HG03521 (cell line): ENCODE measurements at regions not wholly inside any gene's neighbourhood (a gene's known extent, or its start where the extent isn't known, plus 50 kb on each side); places are given as distances from the start of the nearest gene placed in this dataset.

Source experiments
- ATAC-seq: cut with Tn5 transposase; IDR thresholded peaks from one replicate; pipeline ENCODE4 v1.9.1; 2021; ENCODE audit warnings: mild to moderate bottlenecking, moderate library complexity; ENCODE audit not compliant: unreplicated experiment

DNA sequence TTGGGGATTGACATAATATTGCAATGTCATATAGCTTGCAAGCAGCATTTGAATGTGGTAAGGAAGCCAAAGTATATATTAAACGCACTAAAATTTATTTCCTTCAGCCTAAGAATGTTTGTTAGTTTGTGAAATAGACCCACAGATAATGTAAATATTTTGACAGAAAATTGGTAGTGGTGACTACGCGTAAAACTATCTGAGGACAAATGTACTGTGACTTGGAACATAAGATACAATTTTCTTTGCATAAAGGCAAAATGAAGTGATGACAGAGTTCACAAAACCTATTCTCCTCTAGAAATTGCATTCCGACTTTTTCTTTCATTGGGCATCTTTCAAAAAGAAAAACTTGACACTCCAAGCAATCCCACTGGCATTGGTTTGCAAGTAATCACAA lies 411.1 kb upstream of the LRATD1 start:
- no peak for ATAC-seq

DNA sequence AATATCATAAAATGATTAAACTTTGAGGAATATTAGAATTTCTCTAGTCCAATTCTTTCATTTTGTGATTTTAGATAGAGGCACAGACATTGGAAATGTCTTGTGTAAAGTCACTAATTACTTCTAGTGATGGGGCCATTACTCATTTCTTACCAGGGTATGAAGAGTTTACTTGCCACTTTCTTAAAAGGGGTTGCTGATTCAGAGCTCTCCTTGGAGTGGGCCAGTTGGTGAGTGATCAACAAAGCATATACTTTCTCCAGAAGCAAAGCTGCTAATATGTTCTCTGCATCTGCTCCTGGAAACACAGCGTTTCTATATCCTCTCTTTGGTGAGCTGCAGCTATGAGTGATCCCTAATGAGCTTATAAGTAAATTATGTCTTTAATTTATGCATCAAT lies 408.9 kb upstream of the LRATD1 start:
- ATAC-seq = no peak

DNA sequence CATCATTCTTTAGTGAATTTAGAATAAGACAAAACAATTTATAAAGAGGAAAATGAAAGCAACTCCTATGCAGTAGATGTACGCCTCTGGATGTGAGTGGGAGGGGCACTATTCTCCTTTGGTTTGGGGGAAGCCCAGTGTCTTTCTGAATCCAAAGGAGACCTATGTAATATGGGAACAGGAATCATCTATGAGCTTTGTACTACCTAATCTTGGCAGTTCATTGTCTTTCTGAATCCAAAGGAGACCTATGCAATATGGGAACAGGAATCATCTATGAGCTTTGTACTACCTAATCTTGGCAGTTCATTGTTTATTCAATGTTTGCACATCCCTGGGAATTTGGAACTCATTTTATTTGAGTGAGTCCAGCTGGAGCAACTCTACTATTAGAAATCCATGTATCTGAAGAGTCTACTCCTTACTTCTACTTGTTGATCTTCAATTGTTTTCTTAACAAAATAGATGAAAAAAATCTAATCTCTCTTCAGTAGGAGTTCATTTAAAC lies 401.1 kb upstream of the LRATD1 start:
- ATAC-seq = no peak

DNA sequence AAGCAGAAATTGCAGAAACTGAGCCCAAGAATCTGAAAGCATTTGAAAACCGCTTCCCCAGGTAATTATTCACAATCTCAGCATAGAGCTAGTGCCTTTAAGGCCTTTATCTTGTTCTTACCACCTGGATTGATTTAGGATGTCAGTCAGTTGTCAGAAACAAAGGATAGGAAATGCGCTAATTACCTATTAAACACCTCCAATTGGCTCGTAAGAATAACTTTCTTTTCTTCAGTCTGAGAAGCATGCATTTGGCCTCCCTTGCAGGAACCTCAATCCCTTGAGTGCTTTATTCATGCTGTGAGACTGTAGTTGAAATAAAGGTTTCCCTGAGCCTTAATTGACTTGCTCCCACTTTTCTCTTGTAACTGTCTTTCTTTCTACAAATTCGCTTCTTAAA lies 400.3 kb upstream of the LRATD1 start:
- ATAC-seq = no peak

DNA sequence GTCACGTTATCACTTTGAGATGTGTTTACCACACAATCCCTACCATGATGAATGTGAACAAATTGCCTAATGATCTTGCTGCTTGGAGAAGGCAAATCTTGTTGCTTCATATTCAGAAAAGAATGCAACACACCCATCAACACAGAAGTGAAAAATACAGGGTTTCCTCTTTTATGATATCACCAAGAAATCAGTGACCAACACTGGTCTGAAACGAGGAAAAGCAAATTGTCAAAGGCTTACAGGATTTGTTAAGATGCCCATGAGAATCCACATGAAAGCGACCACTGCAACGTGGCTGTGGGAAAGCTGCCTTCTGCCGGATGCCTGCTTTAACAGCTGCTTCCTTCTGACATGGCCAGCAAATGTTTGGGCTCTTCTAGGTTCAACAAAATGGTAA lies 397.6 kb upstream of the LRATD1 start:
- no peak for ATAC-seq

DNA sequence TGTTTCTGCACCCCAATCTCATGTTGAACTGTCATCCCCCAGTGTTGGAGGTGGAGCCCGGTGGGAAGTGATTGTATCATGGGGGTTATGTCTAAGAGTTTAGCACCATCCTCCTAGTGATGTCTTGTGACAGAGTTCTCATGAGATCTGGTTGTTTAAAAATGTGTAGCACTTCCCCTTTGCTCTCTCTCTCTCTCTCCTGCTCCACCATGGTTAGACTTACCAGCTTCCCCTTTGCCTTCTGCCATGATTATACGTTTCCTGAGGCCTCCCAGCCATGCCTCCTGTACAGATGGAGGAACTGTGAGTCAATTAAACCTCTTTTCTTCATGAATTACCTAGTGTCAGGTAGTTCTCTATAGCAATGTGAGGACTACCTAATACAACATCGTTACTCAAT lies 396.9 kb upstream of the LRATD1 start:
- ATAC-seq = no peak

DNA sequence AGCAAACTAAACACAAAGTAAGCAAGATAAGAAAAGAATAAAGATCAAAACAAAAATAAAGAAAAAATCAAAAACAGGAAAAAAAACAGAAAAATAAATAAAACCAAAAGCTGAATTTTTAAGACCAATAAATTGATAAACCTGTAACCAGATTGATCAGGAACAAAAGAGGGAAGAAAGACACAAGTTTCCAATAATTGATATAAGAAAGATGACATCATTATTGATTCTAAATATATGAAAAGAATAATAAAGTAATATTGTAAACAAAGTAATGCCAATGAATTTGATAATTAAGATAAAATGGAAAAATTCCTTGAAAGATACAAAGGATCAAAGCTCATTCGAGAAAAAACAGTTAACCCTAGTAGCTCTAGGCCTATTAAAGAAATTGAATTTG lies 394.6 kb upstream of the LRATD1 start:
- ATAC-seq = no peak

DNA sequence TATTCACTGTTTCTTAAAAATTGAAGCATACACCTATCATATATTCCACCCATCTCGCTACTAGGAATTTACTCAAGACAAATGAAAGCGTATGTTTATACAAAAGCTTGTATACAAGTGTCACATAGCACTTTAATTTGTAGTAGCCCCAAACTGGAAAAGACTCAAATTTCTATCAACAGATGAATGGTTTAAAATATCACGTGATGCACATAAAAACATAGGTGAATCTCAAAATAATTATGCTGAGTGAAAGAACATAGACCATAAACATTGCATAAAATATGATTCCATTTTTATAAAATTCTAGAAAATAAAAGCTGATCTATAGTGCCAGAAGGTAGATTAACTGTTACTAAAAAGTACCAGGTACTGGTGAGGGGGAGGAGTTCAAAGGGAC lies 392.9 kb upstream of the LRATD1 start:
- ATAC-seq = no peak

DNA sequence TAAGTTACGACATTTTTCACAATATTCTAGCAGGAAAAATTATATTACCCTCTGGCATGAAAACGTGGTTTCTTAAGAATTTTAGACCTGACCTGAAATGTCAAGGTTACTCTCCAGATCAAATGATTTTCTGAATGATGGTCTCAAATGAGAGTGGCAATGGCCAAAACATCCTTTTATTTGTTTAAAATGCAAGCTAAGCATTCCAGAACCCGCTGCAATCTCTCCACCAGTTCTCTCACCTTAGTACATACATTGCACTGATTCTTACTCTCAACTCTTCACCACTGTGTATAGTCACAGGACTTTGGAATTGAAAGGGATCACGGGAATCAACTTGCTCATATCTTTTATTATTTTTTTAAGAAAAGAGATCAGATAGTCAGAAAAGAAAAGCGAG lies 391.6 kb upstream of the LRATD1 start:
- ATAC-seq = no peak

DNA sequence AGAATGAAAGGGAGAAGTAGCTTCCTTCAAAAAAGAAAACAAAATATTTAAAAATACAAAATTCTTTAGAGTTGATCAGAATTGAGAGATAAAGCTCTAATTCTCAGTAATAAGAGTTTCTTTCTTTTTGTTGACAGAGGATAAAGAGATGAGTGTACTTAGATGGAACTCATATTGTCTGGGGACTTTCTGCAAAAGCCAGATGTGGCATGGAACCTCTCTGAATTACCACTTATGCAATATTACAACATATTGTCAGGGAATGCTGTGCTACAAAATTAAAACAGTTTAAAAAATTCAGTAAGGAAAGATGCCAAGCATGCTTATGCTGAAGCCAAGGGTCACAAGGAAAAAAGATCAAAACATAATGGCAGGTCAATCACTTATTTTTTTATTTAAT lies 386.6 kb upstream of the LRATD1 start:
- ATAC-seq = no peak

DNA sequence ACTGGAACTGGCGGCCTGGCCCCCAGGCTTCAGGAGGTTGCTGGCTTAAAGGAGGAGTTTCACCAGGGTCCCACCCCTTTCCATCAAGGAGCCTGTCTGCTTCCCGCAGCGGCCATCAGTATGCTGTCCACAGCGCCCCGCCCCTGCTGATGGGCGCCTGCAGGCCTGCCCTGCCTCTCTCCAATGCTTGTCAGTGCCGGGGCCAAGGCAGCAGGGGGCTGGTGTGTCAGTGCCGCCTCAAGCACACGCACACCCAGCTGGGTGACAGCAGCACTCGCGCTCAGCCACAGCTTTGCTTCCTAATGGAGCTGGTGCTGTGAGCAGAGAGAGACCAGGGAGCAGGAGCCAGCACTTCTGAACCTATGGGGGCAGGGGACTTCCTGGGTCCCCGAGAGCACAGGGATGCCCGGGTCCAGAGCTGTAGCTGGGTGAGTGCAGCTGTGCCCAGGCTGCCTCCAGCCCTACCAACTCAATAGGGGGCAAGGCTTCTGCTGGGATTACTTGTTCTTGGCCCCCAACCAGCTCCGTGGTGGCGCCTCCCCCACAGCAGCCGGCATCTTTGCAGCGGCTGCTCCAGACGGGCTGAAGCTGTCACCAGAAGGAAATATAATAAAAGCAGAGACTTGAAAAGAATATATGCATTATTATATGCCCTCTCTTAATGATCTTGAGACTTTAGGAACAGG lies 377.2 kb upstream of the LRATD1 start:
- no peak for ATAC-seq

DNA sequence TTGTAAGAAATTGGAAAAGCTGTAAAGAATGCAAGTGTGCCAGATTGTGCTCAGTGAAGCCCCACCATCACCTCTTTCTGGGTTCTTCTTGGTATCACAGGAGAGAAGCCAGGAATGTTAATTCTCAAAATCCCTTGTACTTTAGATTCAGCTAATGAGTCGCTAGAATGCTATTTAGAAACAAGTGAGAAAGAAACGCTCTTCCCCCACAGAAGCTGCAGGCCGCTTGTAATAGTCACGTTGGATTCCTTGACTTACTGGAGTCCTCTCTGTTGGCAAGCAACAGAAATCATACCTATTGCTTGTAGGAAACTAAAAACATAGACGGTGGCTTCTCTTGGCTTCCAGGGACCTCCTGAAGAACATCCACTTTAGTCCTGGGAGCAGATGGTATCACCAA lies 375.6 kb upstream of the LRATD1 start:
- ATAC-seq = no peak

DNA sequence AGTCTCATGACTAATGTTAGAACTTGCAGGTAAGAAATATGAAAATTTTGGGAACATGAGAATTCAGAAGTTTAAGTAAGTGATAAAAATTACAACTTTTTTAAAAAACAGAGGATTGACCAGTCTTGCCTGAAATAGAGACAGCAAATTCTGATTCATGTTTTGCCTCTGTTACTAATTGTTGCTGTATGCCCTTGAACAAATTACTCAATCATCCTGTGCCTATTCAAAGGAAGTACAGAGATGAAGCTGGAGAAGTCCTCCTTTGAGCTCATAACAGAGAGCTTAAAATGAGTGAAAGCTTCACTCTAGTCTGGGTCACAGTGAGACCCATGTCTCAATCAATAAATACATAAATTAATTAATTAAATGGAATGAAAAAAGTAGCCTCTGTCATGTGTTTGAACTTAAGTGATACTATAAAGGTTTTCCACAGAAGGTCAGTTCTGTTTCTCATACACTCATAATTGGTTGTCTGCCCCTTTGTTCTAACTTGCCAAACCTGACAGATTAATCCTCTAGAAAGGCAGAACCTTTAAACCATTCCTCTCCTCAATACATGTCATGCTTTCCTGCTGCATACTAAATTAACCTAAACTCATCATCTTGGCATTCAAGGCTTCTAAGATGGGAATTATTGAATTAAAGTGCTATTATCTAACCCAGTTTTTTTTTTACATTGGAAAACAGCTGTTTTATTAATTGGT lies 374.6 kb upstream of the LRATD1 start:
- no peak for ATAC-seq

DNA sequence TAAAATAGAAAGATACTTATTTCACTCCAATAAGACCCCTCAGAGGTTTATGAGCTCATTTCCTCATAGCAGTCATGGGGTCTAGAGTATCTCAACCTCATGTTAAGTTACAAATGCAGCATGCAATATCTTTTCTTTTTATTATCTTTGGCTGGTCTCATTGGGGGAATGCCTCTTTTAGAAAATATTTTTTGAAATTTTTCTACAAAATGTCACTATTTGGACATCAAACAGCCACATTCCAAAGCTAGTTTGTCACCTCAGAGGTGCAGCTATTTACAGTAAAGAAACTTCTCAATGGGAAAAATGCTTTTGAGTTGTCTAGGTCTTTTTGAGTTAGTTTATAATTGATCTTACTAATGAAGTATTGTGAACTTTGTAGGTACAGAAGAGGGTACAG lies 370.7 kb upstream of the LRATD1 start:
- no peak for ATAC-seq

DNA sequence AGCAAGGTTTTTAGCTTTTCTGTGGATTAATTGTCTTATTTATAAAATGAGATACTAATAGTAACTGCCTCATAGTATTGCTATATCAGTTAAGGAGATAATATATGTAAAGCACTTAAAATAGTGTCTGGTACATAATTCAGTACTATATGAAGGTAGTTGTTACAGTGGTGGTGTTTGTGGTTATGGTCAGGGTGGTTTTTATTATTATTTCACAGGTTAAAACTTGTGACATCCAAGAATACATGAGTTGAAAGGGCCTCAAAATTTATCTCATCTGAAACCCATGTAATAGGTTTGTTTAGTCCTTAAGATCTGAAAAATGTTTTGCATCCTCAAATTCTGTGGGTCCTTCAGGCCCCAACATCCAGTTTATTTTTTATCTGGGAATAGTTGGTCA lies 369.5 kb upstream of the LRATD1 start:
- no peak for ATAC-seq

DNA sequence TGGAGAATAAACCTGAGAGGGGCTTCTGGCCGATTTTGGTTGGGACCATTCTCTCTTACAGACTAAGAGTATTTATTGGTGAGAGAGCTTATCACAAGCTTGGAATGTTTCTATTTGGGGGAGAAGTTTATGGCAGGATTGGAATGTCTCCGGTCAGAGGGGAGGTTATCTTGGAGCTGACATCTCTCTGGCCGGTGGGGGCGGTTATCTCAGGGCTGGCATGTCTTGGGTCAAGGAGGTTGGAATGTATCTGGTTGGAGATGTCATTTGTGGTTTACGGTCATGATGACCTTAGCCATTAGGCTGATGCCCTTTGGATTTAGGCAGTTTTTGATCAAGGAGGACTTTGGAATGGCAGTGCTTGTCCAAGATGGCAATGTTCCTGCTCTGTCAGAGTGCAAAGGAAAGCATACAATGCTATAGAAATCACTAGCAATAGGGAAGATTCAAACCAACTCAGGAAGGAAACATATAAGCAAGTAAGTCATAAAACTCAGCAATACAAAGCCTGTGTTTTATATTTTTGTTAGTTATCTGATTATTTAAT lies 362.4 kb upstream of the LRATD1 start:
- ATAC-seq = no peak

DNA sequence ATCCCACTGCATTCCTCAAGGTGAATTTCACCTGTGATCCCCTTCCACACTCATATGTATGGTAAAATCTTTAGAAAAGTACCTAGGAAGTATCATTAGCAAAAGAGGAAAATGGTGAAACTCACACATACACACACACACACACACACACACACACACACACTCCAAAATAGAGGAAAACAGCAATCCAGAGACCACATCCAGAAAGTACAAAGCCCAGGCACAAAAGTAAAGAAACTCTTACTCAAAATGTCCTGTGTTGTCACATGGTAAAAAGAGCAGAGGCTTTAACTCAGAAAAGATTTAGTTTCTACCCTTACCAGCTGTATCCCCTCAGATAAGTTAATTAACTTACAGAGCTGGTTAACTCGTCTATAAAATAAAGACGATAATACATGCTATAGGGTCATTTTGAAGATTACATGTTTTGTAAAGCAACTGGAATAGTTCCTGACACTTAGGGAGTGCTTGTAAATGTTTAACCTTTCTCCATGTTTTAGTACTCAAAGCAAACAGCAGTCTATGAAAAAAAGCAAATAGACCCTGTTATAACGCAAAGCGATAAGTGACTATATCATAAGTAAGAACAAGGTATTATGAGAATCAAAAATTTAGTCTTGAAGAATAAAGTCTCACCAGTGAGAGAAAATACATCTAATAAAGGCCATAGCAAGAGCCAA lies 360.0 kb upstream of the LRATD1 start:
- ATAC-seq = no peak

DNA sequence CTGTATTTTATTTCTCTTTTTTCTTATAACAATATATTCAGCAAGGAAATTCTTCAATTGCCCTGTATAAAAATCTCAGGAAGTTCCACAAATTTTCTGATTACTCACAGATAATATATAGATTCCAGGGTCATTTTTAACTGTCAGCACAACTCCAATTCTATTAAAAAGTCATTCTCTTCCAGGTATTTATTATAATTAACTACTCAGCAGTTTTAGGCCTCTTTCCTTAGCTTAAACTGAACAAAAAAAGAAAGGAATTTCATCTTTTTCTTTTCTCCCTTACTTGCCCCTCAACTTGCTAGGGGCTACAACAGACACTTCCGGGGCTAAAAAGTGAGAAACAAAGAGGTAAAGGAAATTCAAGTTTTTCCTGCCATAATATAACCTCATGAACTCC lies 358.9 kb upstream of the LRATD1 start:
- ATAC-seq = no peak

DNA sequence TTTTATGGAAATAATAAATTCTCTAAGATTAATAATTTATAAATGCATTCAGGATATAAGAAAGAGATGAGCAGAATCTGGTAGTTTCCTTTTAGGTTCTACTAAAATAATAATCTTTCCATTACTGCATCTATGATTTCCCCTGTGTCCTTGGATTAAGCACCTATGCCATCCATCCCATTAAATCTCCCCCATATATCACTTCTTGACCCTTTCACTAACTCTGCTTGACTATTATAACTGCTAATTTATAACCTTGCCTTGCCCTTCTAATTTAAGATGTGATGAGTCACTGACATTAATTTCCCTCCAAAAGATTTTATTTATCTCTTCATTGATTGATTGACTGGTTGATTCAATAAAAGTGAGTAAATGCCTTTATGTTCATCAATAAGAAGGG lies 348.3 kb upstream of the LRATD1 start:
- no peak for ATAC-seq

DNA sequence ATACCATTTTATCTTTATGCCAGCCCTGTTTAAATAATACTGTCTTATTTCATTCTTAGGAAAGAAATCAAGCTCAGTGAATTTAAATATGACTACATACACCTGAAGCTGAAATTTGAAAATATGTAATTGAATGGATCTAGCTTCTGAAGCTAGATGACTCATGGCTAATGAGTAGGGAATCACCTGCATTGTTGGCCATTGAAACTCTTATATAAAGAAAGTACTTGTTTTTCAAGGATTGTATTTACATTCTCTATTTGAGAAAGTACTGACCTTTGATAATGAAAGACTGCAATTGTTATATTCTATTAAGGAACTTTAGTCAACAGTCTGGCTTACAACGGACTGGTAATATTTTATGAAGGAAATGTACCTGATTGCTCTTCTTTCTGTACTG lies 346.7 kb upstream of the LRATD1 start:
- no peak for ATAC-seq

DNA sequence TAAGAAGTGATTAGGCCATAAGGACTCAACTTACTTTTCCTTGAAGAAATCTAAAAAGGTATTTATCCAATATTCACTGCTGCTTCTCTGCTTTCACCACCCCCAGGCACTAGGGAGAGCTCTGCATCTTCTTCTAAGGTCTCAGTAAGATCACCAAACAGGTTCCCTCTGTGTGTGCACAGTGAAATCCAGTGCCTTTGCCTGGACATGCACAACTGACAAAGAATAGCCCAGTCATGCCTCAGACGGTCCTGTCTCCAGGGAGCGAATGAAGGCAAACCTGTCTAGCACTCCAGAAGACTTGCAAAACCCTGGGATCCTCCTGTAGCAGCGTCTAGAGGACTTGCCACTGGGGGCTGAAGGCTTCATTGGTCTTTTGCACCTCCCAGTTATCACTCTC lies 344.5 kb upstream of the LRATD1 start:
- ATAC-seq = no peak

DNA sequence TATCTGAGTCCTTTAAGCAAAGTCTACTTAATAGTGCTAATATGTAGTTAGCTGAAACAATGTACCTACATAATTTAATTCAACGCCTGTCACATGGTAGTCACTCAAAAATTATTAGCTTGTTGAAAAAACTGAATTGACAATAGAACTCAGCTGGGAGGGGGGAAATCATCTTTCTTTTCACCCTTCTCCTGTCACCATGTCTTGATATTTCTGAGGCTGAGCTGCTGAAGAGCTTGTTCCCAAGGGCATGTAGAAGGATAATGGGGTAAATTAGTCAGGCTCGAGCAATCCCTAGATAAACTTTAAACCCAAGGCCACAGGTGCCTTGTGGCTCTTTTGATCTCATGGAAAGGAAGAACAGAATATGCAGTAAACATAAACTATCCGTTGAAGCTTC lies 339.6 kb upstream of the LRATD1 start:
- ATAC-seq = no peak
